HL-60 (cell line): ENCODE measurements at regions not wholly inside any gene's neighbourhood (a gene's known extent, or its start where the extent isn't known, plus 50 kb on each side); places are given as distances from the start of the nearest gene placed in this dataset.

Experiments
- DNase-seq, 2 experiments: peaks; one replicate each; pipeline ENCODE4 v3.0.0-alpha.2; 2010 to 2020; ENCODE audit warnings: low read depth in 1 of 2, low spot score in 1 of 2
- H3K27ac ChIP-seq: fragments of 250-450 bp; sonication (Bioruptor Pico); replicated peaks from 2 replicates; pipeline ENCODE4 v1.5.1; 2020; ENCODE audit warnings: mild to moderate bottlenecking, moderate library complexity
- H3K27me3 ChIP-seq: fragments of 250-450 bp; sonication (Bioruptor Pico); 2 replicates; pipeline ENCODE4 v1.5.1; 2021; ENCODE audit warnings: mild to moderate bottlenecking, moderate library complexity; ENCODE audit not compliant: insufficient read depth, poor library complexity, severe bottlenecking
- H3K4me3 ChIP-seq: replicated peaks from 2 replicates; pipeline ENCODE4 v1.5.1; 2011; ENCODE audit warnings: mild to moderate bottlenecking, control low read depth, low read length; ENCODE audit not compliant: insufficient read depth
- GABPA ChIP-seq: IDR thresholded peaks from 2 replicates; pipeline ENCODE4 v1.6.1; 2012; ENCODE audit warnings: low read depth
- POLR2AphosphoS5 ChIP-seq: IDR thresholded peaks from 2 replicates; pipeline ENCODE4 v1.6.1; 2012; ENCODE audit warnings: low read depth
- REST ChIP-seq: IDR thresholded peaks from 2 replicates; pipeline ENCODE4 v1.6.1; 2012; ENCODE audit warnings: low read depth; ENCODE audit not compliant: insufficient replicate concordance
- SPI1 ChIP-seq: IDR thresholded peaks from 2 replicates; pipeline ENCODE4 v1.6.1; 2012; ENCODE audit warnings: low read depth, mild to moderate bottlenecking, borderline replicate concordance
- TF ChIP-seq, protein P1 (sequence below): IDR thresholded peaks from one replicate; pipeline ENCODE4 v1.5.1; 2011; ENCODE audit warnings: low read length, control low read depth, inconsistent platforms; ENCODE audit not compliant: insufficient read depth

DNA sequence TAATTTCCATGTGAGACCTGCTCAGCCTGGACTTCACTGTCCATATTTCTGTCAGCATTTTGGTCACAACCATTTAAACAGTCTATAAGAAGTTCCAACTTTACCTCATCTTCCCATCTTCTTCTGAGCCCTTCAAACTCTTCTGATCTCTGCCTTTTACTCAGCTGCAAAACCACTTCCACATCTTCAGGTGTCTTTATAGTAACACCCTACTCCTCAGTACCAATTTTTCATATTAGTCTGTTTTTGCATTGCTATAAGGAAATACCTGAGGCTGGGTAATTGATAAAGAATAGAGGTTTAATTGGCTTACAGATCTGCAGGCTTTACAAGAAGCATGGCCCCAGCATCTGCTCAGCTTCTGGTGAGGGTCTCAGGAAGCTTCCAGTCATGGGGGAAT lies 1648.9 kb upstream of the SLC10A2 start:
- TF ChIP-seq GABPA (no peak), POLR2AphosphoS5 (no peak)
- TF ChIP-seq, protein P1, sequence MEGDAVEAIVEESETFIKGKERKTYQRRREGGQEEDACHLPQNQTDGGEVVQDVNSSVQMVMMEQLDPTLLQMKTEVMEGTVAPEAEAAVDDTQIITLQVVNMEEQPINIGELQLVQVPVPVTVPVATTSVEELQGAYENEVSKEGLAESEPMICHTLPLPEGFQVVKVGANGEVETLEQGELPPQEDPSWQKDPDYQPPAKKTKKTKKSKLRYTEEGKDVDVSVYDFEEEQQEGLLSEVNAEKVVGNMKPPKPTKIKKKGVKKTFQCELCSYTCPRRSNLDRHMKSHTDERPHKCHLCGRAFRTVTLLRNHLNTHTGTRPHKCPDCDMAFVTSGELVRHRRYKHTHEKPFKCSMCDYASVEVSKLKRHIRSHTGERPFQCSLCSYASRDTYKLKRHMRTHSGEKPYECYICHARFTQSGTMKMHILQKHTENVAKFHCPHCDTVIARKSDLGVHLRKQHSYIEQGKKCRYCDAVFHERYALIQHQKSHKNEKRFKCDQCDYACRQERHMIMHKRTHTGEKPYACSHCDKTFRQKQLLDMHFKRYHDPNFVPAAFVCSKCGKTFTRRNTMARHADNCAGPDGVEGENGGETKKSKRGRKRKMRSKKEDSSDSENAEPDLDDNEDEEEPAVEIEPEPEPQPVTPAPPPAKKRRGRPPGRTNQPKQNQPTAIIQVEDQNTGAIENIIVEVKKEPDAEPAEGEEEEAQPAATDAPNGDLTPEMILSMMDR: no peak

DNA sequence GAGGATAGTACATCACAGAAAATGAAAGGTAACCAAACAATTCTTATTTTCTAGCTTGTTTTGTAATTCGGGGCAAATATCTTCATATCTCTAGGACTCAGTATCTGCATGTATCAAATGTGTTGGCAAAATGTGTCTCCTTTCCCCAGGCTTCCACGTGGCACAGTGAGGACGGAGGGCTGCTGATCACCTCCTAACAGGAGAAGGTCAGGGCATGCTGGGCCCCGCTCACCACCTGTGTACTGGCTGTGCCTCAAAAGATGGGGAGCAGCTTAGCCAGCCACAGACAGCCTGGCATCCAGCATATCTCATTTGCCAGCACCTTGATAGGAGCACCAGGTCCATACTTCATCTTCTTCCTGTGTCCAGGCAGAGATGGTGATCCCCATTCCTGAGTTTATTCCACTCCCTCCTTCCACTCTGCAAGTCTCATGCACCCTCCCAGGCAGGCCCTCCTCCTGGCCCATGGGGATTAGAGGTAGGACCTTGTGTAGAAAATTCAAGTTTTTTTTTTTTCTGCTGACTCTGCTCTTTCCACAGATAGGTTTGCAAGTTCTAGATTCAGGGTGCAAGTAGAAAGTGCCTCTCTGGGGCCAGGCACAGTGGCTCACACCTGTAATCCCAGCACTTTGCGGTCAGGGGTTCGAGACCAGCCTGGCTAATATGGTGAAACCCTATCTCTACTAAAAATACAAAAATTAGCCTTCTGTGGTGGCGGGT lies 1639.0 kb upstream of the SLC10A2 start:
- no peak overlapping the region for H3K27ac ChIP-seq
- no peaks in the 10 kb centered on the region for H3K27me3 ChIP-seq
- no peak for DNase-seq
- TF ChIP-seq REST (no peak), POLR2AphosphoS5 (no peak), GABPA (no peak), SPI1 (no peak)
- TF ChIP-seq, protein P1: no peak
- H3K4me3 ChIP-seq: no peak overlapping the region

More for the DNA sequence above, 1648.9 kb upstream of the SLC10A2 start:
- Histone ChIP-seq H3K27me3 (no peaks in the 10 kb centered on the region), H3K4me3 (no peak overlapping the region), H3K27ac (no peak overlapping the region)
- DNase-seq: no peak

GRCh38 chr13:104701591-104701990 lies 1635.4 kb upstream of the SLC10A2 start:
- no peak for DNase-seq
- peak; percentile 17; the same call in 1 of the 2 replicates for TF ChIP-seq SPI1
- TF ChIP-seq GABPA: no peak
- Histone ChIP-seq H3K27ac (no peak overlapping the region), H3K27me3 (no peaks in the 10 kb centered on the region), H3K4me3 (no peak overlapping the region)

GRCh38 chr13:104694397-104694796 lies 1628.2 kb upstream of the SLC10A2 start:
- TF ChIP-seq REST: no peak
- TF ChIP-seq POLR2AphosphoS5: no peak
- TF ChIP-seq SPI1: no peak
- TF ChIP-seq, protein P1: no peak
- TF ChIP-seq GABPA: no peak
- no peak for DNase-seq
- H3K27me3 ChIP-seq: no peaks in the 10 kb centered on the region
- H3K4me3 ChIP-seq: no peak overlapping the region
- H3K27ac ChIP-seq: no peak overlapping the region
